H9 (cell line): ENCODE measurements at regions not wholly inside any gene's neighbourhood (a gene's known extent, or its start where the extent isn't known, plus 50 kb on each side); places are given as distances from the start of the nearest gene placed in this dataset.

ENCODE experiments used
- DNase-seq: peaks from one replicate; pipeline ENCODE4 v3.0.0-alpha.2; 2017
- H2AFZ ChIP-seq: one replicate; pipeline ENCODE4 v1.6.1; 2013; ENCODE audit warnings: mild to moderate bottlenecking, low read length, control low read depth, moderate library complexity
- H2AK5ac ChIP-seq: 2 replicates; pipeline ENCODE4 v1.6.1; 2013; ENCODE audit warnings: low read length, control low read depth, mixed read lengths; ENCODE audit not compliant: insufficient read length
- H2BK120ac ChIP-seq: one replicate; pipeline ENCODE4 v1.6.1; 2013; ENCODE audit warnings: low read depth, mild to moderate bottlenecking, low read length, control low read depth, inconsistent platforms; ENCODE audit not compliant: poor library complexity, severe bottlenecking
- H2BK12ac ChIP-seq: 2 replicates; pipeline ENCODE4 v1.6.1; 2013; ENCODE audit warnings: low read length, control low read depth, mixed read lengths, low read depth; ENCODE audit not compliant: insufficient read length
- H2BK15ac ChIP-seq: 2 replicates; pipeline ENCODE4 v1.6.1; 2013; ENCODE audit warnings: low read depth, low read length, control low read depth
- H2BK20ac ChIP-seq: one replicate; pipeline ENCODE4 v1.6.1; 2013; ENCODE audit warnings: low read depth, mild to moderate bottlenecking, low read length, control low read depth, inconsistent platforms; ENCODE audit not compliant: poor library complexity, severe bottlenecking
- H2BK5ac ChIP-seq: 2 replicates; pipeline ENCODE4 v1.6.1; 2013; ENCODE audit warnings: low read length, control low read depth, mixed read lengths; ENCODE audit not compliant: insufficient read length
- H3K14ac ChIP-seq: 2 replicates; pipeline ENCODE4 v1.6.1; 2013; ENCODE audit warnings: low read length, control low read depth; ENCODE audit not compliant: insufficient read depth
- H3K18ac ChIP-seq: 2 replicates; pipeline ENCODE4 v1.6.1; 2013; ENCODE audit warnings: low read depth, mild to moderate bottlenecking, mixed read lengths, low read length, control low read depth; ENCODE audit not compliant: insufficient read length
- H3K23ac ChIP-seq: 2 replicates; pipeline ENCODE4 v1.6.1; 2013; ENCODE audit warnings: low read length, control low read depth, mixed read lengths, low read depth; ENCODE audit not compliant: insufficient read length
- H3K23me2 ChIP-seq: 2 replicates; pipeline ENCODE4 v1.6.1; 2013; ENCODE audit warnings: low read depth, mild to moderate bottlenecking, mixed read lengths, low read length, control low read depth; ENCODE audit not compliant: insufficient read length, poor library complexity, severe bottlenecking
- H3K27ac ChIP-seq: 2 replicates; pipeline ENCODE4 v1.5.1; 2013; ENCODE audit warnings: low read length, control low read depth, mixed read lengths, low read depth; ENCODE audit not compliant: insufficient read length
- H3K27me3 ChIP-seq: 2 replicates; pipeline ENCODE4 v1.6.1; 2013; ENCODE audit warnings: low read length, control low read depth, inconsistent platforms; ENCODE audit not compliant: insufficient read depth
- H3K4ac ChIP-seq: 2 replicates; pipeline ENCODE4 v1.6.1; 2013; ENCODE audit warnings: low read depth, mild to moderate bottlenecking, control low read depth, inconsistent platforms, low read length, moderate library complexity
- H3K4me1 ChIP-seq: 2 replicates; pipeline ENCODE4 v1.6.1; 2013; ENCODE audit warnings: low read length, control low read depth, inconsistent platforms; ENCODE audit not compliant: insufficient read depth
- H3K4me2 ChIP-seq: 2 replicates; pipeline ENCODE4 v1.6.1; 2013; ENCODE audit warnings: low read length, control low read depth, mixed read lengths; ENCODE audit not compliant: insufficient read length, insufficient read depth
- H3K56ac ChIP-seq: 2 replicates; pipeline ENCODE4 v1.6.1; 2013; ENCODE audit warnings: low read depth, mild to moderate bottlenecking, mixed read lengths, low read length, control low read depth; ENCODE audit not compliant: insufficient read length
- H3K79me1 ChIP-seq: 2 replicates; pipeline ENCODE4 v1.6.1; 2013; ENCODE audit warnings: low read depth, mild to moderate bottlenecking, moderate library complexity, low read length, control low read depth, inconsistent platforms; ENCODE audit not compliant: insufficient read depth, poor library complexity, severe bottlenecking
- H3K79me2 ChIP-seq: 2 replicates; pipeline ENCODE4 v1.6.1; 2013; ENCODE audit warnings: low read length, control low read depth, inconsistent platforms; ENCODE audit not compliant: insufficient read depth
- H3K9ac ChIP-seq: 2 replicates; pipeline ENCODE4 v1.6.1; 2013; ENCODE audit warnings: low read length, control low read depth, mixed read lengths; ENCODE audit not compliant: insufficient read length; ENCODE audit errors: extremely low read depth
- H3K9me3 ChIP-seq: one replicate; pipeline ENCODE4 v1.6.1; 2013; ENCODE audit warnings: low read depth, low read length, inconsistent platforms; ENCODE audit not compliant: control insufficient read depth
- H3T11ph ChIP-seq: one replicate; pipeline ENCODE4 v1.6.1; 2013; ENCODE audit warnings: mild to moderate bottlenecking, low read length, control low read depth, inconsistent platforms
- H4K20me1 ChIP-seq: one replicate; pipeline ENCODE4 v1.6.1; 2013; ENCODE audit not compliant: control insufficient read depth, insufficient read length, insufficient read depth
- H4K5ac ChIP-seq: 2 replicates; pipeline ENCODE4 v1.6.1; 2013; ENCODE audit warnings: low read depth, mild to moderate bottlenecking, mixed read lengths, low read length, control low read depth; ENCODE audit not compliant: insufficient read length
- H4K8ac ChIP-seq: replicated peaks from 2 replicates; pipeline ENCODE4 v1.6.1; 2013; ENCODE audit warnings: low read length, control low read depth, mixed read lengths, low read depth; ENCODE audit not compliant: insufficient read length
- H4K91ac ChIP-seq: 2 replicates; pipeline ENCODE4 v1.6.1; 2013; ENCODE audit warnings: low read depth, mild to moderate bottlenecking, moderate library complexity, mixed read lengths, low read length, control low read depth; ENCODE audit not compliant: insufficient read length
- H3K27ac Mint-ChIP-seq, 3 experiments: 2 replicates in 2 of 3; 3 replicates in 1 of 3; pipeline ENCODE4 v1.8.0; 2020 to 2021; ENCODE audit warnings: mixed read lengths in 3 of 3, mild to moderate bottlenecking in 1 of 3, moderate library complexity in 1 of 3
- H3K27me3 Mint-ChIP-seq: 2 replicates; pipeline ENCODE4 v1.8.0; 2021; ENCODE audit warnings: low read depth, mild to moderate bottlenecking, moderate library complexity, mixed read lengths
- H3K36me3 Mint-ChIP-seq, 3 experiments: 2 replicates in 2 of 3; 3 replicates in 1 of 3; pipeline ENCODE4 v1.8.0; 2020 to 2021; ENCODE audit warnings: low read depth in 3 of 3, mixed read lengths in 3 of 3; ENCODE audit not compliant: insufficient read depth in 1 of 3
- H3K4me1 Mint-ChIP-seq, 2 experiments: 2 replicates each; pipeline ENCODE4 v1.8.0; 2020; ENCODE audit warnings: mixed read lengths in 2 of 2
- H3K4me3 Mint-ChIP-seq, 2 experiments: 2 replicates in 1 of 2; 3 replicates in 1 of 2; pipeline ENCODE4 v1.8.0; 2020 to 2021; ENCODE audit warnings: mild to moderate bottlenecking in 2 of 2, mixed read lengths in 2 of 2, moderate library complexity in 1 of 2
- H3K9me3 Mint-ChIP-seq, 2 experiments: 2 replicates in 1 of 2; 3 replicates in 1 of 2; pipeline ENCODE4 v1.8.0; 2020; ENCODE audit warnings: mild to moderate bottlenecking in 2 of 2, mixed read lengths in 2 of 2, moderate library complexity in 1 of 2
- WGBS: extraction: QIAGEN DNeasy Blood & Tissue Kit; methylation state at CpG from one replicate; pipeline ENCODE4 v1.1.7; 2013; ENCODE audit warnings: missing lambda C conversion rate, low lambda C conversion rate, mixed read lengths; ENCODE audit not compliant: insufficient read length; ENCODE audit errors: extremely low coverage; 5-methylcytosine and 5-hydroxymethylcytosine counted together
- TF ChIP-seq, protein P1 (sequence below): fragments of 200-600 bp; sonication (generic); conservative IDR thresholded peaks from 3 replicates; pipeline ENCODE4 v1.8.0; 2021; ENCODE audit warnings: antibody characterized with exemption, mild to moderate bottlenecking

DNA sequence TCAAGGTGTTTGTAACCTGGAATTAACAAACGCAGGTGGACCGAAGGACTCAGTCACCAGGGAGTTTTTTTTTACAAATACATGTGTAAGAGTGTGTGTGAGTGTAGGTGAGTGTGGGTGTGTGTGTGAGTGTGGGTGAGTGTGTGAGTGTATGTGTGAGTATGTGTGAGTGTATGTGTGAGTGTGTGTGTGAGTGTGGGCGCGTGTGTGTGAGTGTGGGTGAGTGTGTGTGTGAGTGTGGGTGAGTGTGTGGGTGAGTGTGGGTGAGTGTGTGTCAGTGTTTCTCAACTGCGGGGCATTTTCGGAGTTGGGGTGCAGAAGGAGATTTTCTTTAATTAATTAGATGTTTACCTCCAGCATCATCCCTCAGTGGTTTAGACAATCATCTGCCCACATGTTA is 1178.8 kb downstream of the VRK1 start:
- no CpG with 5 or more reads among the region's 6 CpGs for WGBS

More for the DNA sequence above, 1178.8 kb downstream of the VRK1 start:
- Histone ChIP-seq H3K23ac (no peak overlapping the region), H3K79me1 (no peaks in the 10 kb centered on the region), H4K5ac (no peak overlapping the region), H2BK15ac (no peak overlapping the region), H3K9me3 (no peaks in the 10 kb centered on the region), H4K91ac (no peak overlapping the region), H3K14ac (no peak overlapping the region), H3K4me1 (no peaks in the 10 kb centered on the region), H3T11ph (no peak overlapping the region), H3K23me2 (no peaks in the 10 kb centered on the region), H3K18ac (no peak overlapping the region), H3K4me2 (no peak overlapping the region), H3K9ac (no peak overlapping the region), H3K27ac (no peak overlapping the region), H2BK5ac (no peak overlapping the region), H4K20me1 (no peaks in the 10 kb centered on the region), H2AK5ac (no peak overlapping the region), H3K4ac (no peak overlapping the region), H3K79me2 (no peaks in the 10 kb centered on the region), H2BK120ac (no peak overlapping the region), H2AFZ (no peak overlapping the region), H4K8ac (no peak overlapping the region), H2BK12ac (no peak overlapping the region), H2BK20ac (no peak overlapping the region), H3K56ac (no peak overlapping the region), H3K27me3 (no peaks in the 10 kb centered on the region)
- no peaks in the 10 kb centered on the region; a peak in 1 of 5 replicates for H3K9me3 Mint-ChIP-seq
- H3K4me3 Mint-ChIP-seq = no peak overlapping the region; a peak in 1 of 5 replicates
- H3K4me1 Mint-ChIP-seq = peaks cover 5 to 9% of the 10 kb centered on the region in 2 experiments; a peak in 3 of 4 replicates
- DNase-seq = no peak
- TF ChIP-seq, protein P1, sequence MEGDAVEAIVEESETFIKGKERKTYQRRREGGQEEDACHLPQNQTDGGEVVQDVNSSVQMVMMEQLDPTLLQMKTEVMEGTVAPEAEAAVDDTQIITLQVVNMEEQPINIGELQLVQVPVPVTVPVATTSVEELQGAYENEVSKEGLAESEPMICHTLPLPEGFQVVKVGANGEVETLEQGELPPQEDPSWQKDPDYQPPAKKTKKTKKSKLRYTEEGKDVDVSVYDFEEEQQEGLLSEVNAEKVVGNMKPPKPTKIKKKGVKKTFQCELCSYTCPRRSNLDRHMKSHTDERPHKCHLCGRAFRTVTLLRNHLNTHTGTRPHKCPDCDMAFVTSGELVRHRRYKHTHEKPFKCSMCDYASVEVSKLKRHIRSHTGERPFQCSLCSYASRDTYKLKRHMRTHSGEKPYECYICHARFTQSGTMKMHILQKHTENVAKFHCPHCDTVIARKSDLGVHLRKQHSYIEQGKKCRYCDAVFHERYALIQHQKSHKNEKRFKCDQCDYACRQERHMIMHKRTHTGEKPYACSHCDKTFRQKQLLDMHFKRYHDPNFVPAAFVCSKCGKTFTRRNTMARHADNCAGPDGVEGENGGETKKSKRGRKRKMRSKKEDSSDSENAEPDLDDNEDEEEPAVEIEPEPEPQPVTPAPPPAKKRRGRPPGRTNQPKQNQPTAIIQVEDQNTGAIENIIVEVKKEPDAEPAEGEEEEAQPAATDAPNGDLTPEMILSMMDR = no peak
- peaks cover 14% of the 10 kb centered on the region for H3K27me3 Mint-ChIP-seq
- peak overlapping the region in 1 of 3 experiments; percentile 10; a peak in 2 of 7 replicates for H3K27ac Mint-ChIP-seq
- no peaks in the 10 kb centered on the region for H3K36me3 Mint-ChIP-seq
